ENCODE measurements at regions not wholly inside any gene's neighbourhood (a gene's known extent, or its start where the extent isn't known, plus 50 kb on each side); places are given as distances from the start of the nearest gene placed in this dataset.

GRCh38 chr1:87197156-87197555 is 131.5 kb upstream of the LMO4 start (continued):
- no peak for TF ChIP-seq BCL11A (IDR thresholded peaks at IDR 0.05; ENCODE audit: low read depth in 2 of 2, low read length in 2 of 2)
- no peak for TF ChIP-seq SP4 (IDR thresholded peaks at IDR 0.05; ENCODE audit: low read length)
